ENCODE measurements at regions not wholly inside any gene's neighbourhood (a gene's known extent, or its start where the extent isn't known, plus 50 kb on each side); places are given as distances from the start of the nearest gene placed in this dataset.

GRCh38 chr3:95965704-95966336 is 848.6 kb upstream of the EPHA6 start:
- no peak overlapping the region for H3K9ac ChIP-seq (ENCODE audit: low read length)
- no peaks in the 10 kb centered on the region for H3K9me3 ChIP-seq (ENCODE audit: insufficient read depth, low read length)
- no peak overlapping the region for H3K4me2 ChIP-seq (ENCODE audit: low read length)
- no peaks in the 10 kb centered on the region for H3K36me3 ChIP-seq (replicated peaks; ENCODE audit: low read depth, low read length)
- H3K4me3 ChIP-seq (ENCODE audit: low read length): no peak overlapping the region
- no peak overlapping the region for H2AFZ ChIP-seq (ENCODE audit: low read depth, low read length)
- H3K27me3 ChIP-seq (ENCODE audit: low read depth, low read length): no peaks in the 10 kb centered on the region
- H3K27ac ChIP-seq (ENCODE audit: low read length): no peak overlapping the region
- H3K79me2 ChIP-seq (ENCODE audit: low read length): no peaks in the 10 kb centered on the region
- no peak for TF ChIP-seq CTCF (IDR thresholded peaks at IDR 0.05; ENCODE audit: low read depth, low read length)
- no peak for TF ChIP-seq EZH2phosphoT487 (IDR thresholded peaks at IDR 0.05; ENCODE audit: low read depth)
- H3K4me1 ChIP-seq (ENCODE audit: low read length): no peaks in the 10 kb centered on the region
- H4K20me1 ChIP-seq (ENCODE audit: insufficient read depth, low read length): no peaks in the 10 kb centered on the region

DNA sequence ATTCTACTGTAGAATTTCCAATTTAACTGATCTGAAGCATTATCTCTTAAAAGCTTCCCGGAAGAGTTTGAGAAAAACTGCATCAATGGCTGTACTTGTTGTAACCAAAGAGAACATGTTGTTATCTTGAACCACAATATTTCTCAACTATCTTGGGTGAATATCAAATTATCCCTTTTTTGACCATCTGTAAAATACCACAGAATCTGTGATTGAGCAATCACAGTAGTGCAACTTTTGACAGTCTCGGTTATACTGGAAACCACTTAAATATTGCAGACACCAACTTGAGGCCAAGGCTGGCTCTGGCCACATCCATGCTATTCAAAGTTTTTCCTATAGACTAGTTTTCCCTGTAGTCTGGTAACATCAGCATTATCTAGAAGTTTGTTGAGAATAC is 842.8 kb upstream of the EPHA6 start:
- no peak for TF ChIP-seq CTCF (IDR thresholded peaks at IDR 0.05; ENCODE audit: low read depth, low read length)
- TF ChIP-seq EZH2phosphoT487 (IDR thresholded peaks at IDR 0.05; ENCODE audit: low read depth): no peak
- Histone ChIP-seq H3K4me2 (ENCODE audit: low read length) (no peak overlapping the region), H3K27ac (ENCODE audit: low read length) (no peak overlapping the region), H3K79me2 (ENCODE audit: low read length) (no peaks in the 10 kb centered on the region), H3K36me3 (replicated peaks; ENCODE audit: low read depth, low read length) (no peaks in the 10 kb centered on the region), H2AFZ (ENCODE audit: low read depth, low read length) (no peak overlapping the region), H3K4me3 (ENCODE audit: low read length) (no peak overlapping the region), H3K9me3 (ENCODE audit: insufficient read depth, low read length) (no peaks in the 10 kb centered on the region), H4K20me1 (ENCODE audit: insufficient read depth, low read length) (no peaks in the 10 kb centered on the region), H3K9ac (ENCODE audit: low read length) (no peak overlapping the region), H3K27me3 (ENCODE audit: low read depth, low read length) (no peaks in the 10 kb centered on the region), H3K4me1 (ENCODE audit: low read length) (no peaks in the 10 kb centered on the region)

DNA sequence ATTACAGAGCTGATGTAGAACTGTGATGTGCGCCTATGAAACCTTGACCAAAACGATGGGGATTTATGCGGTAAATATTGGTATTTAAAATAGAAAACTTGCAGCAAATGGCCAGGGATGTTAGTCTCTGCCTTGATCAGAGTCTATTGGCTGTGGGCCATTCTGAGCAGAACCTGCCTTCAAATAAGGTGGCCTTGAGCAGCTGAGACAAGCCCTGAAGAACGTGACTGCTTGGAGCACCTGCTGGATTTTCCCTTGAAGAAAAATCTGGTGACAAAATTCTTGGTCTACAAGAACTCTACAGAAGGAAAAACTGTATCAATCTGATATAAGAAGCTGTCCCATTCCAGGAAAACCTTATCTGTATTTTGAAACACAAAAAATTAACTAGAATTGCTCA is 820.1 kb upstream of the EPHA6 start:
- H3K36me3 ChIP-seq (replicated peaks; ENCODE audit: low read depth, low read length): no peaks in the 10 kb centered on the region
- H3K4me2 ChIP-seq (ENCODE audit: low read length): no peak overlapping the region
- H3K9ac ChIP-seq (ENCODE audit: low read length): no peak overlapping the region
- H2AFZ ChIP-seq (ENCODE audit: low read depth, low read length): no peak overlapping the region
- TF ChIP-seq EZH2phosphoT487 (IDR thresholded peaks at IDR 0.05; ENCODE audit: low read depth) (no peak), CTCF (IDR thresholded peaks at IDR 0.05; ENCODE audit: low read depth, low read length) (no peak)
- H3K27ac ChIP-seq (ENCODE audit: low read length): no peak overlapping the region
- H4K20me1 ChIP-seq (ENCODE audit: insufficient read depth, low read length): no peaks in the 10 kb centered on the region
- H3K4me1 ChIP-seq (ENCODE audit: low read length): no peaks in the 10 kb centered on the region
- no peaks in the 10 kb centered on the region for H3K27me3 ChIP-seq (ENCODE audit: low read depth, low read length)
- no peaks in the 10 kb centered on the region for H3K79me2 ChIP-seq (ENCODE audit: low read length)
- H3K4me3 ChIP-seq (ENCODE audit: low read length): no peak overlapping the region
- H3K9me3 ChIP-seq (ENCODE audit: insufficient read depth, low read length): no peaks in the 10 kb centered on the region

- no peak overlapping the region for H3K4me3 ChIP-seq (ENCODE audit: low read length)
- H3K27me3 ChIP-seq (ENCODE audit: low read depth, low read length): no peaks in the 10 kb centered on the region
- no peaks in the 10 kb centered on the region for H4K20me1 ChIP-seq (ENCODE audit: insufficient read depth, low read length)
- H3K9ac ChIP-seq (ENCODE audit: low read length): no peak overlapping the region
- no peaks in the 10 kb centered on the region for H3K9me3 ChIP-seq (ENCODE audit: insufficient read depth, low read length)
- no peak overlapping the region for H3K4me2 ChIP-seq (ENCODE audit: low read length)
- no peak overlapping the region for H3K27ac ChIP-seq (ENCODE audit: low read length)
- H3K79me2 ChIP-seq (ENCODE audit: low read length): no peaks in the 10 kb centered on the region
- no peak for TF ChIP-seq EZH2phosphoT487 (IDR thresholded peaks at IDR 0.05; ENCODE audit: low read depth)
- TF ChIP-seq CTCF (IDR thresholded peaks at IDR 0.05; ENCODE audit: low read depth, low read length): no peak
- H3K36me3 ChIP-seq (replicated peaks; ENCODE audit: low read depth, low read length): no peaks in the 10 kb centered on the region
- no peaks in the 10 kb centered on the region for H3K4me1 ChIP-seq (ENCODE audit: low read length)
- H2AFZ ChIP-seq (ENCODE audit: low read depth, low read length): no peak overlapping the region
Observed at GRCh38 chr3:96000966-96001365, 813.4 kb upstream of the EPHA6 start.
